Activated T-helper 1 cell treated with anti-CD3 and anti-CD28 coated beads, Interleukin-12 subunit alpha, Interleukin-12 subunit beta, Interleukin-2, Interleukin-4 antibody, amounts not matched to agents 30 ng/mL and 10 ng/mL and 1 ng/mL, durations not matched to agents 14 hours and 24 hours and 36 hours (primary cell): ENCODE measurements at regions not wholly inside any gene's neighbourhood (a gene's known extent, or its start where the extent isn't known, plus 50 kb on each side); places are given as distances from the start of the nearest gene placed in this dataset.

Experiments used
- DNase-seq: peaks from one replicate; pipeline ENCODE4 v3.0.0; 2021; ENCODE audit warnings: low spot score
- H3K27ac Mint-ChIP-seq: one replicate; pipeline ENCODE4 v1.8.0; 2021; ENCODE audit warnings: mild to moderate bottlenecking, mixed read lengths
- H3K27me3 Mint-ChIP-seq: one replicate; pipeline ENCODE4 v1.8.0; 2022; ENCODE audit warnings: mild to moderate bottlenecking, moderate library complexity, mixed read lengths; ENCODE audit not compliant: insufficient read depth
- H3K36me3 Mint-ChIP-seq: one replicate; pipeline ENCODE4 v1.8.0; 2021; ENCODE audit warnings: low read depth, mixed read lengths
- H3K4me1 Mint-ChIP-seq: one replicate; pipeline ENCODE4 v1.8.0; 2021; ENCODE audit warnings: low read depth, mixed read lengths
- H3K4me3 Mint-ChIP-seq: one replicate; pipeline ENCODE4 v1.8.0; 2021; ENCODE audit warnings: mild to moderate bottlenecking, moderate library complexity, mixed read lengths
- H3K9me3 Mint-ChIP-seq: one replicate; pipeline ENCODE4 v1.8.0; 2021; ENCODE audit warnings: mixed read lengths
- intact Hi-C: fragments of 100-400 bp; cut with micrococcal nuclease; formaldehyde crosslinking; loops from one replicate; pipeline ENCODE4 v1.15.1; 2024

DNA sequence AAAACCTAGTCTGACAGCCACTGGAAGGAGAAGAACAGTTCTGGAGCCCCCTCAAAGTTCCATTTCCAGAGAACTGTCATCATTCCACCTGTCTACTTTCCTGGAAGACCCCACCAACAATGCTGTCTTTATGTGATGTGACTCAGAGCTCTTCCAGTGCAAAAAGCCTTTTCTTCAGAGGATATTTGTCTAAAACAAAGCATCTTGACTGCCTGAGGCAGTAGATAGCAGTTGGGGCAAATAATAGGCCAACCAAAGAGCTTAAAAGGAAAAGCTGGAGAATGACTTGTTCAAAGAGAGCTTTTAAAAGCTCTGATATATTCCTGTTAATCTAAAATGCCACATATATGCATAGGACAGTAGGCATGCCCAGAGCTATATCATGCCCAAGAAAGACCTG, 62.6 kb downstream of the MIS18A start:
- no peaks in the 10 kb centered on the region for H3K4me1 Mint-ChIP-seq
- no peaks in the 10 kb centered on the region for H3K36me3 Mint-ChIP-seq
- peaks cover 4% of the 10 kb centered on the region for H3K9me3 Mint-ChIP-seq
- intact Hi-C loops: no loop called here
- H3K4me3 Mint-ChIP-seq: no peak overlapping the region
- peaks cover 9% of the 10 kb centered on the region for H3K27me3 Mint-ChIP-seq
- no peak overlapping the region for H3K27ac Mint-ChIP-seq
- DNase-seq: no peak

DNA sequence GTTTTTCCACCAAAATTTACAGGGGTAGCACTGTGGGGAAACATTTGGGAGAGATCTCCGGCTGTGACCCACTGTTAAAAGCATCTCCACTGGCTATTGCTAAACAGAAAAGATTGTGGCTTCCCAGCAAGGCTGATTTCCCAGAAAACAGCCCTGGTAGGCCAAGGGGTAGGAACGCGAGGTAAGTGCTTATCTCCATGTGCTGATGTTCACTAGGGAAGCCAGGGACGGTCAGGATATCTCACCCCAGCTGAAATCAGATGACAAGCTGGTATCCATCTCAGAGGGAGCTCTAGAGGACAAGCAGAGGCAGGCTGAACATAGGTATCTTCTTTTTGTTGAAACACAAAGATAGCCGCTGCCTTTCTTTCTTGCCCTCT, 63.6 kb downstream of the MIS18A start:
- H3K4me1 Mint-ChIP-seq: no peaks in the 10 kb centered on the region
- H3K36me3 Mint-ChIP-seq: no peaks in the 10 kb centered on the region
- no peak for DNase-seq
- peaks cover 8% of the 10 kb centered on the region for H3K27me3 Mint-ChIP-seq
- H3K4me3 Mint-ChIP-seq: no peak overlapping the region
- intact Hi-C loops: no loop called here
- H3K27ac Mint-ChIP-seq: no peak overlapping the region
- no peaks in the 10 kb centered on the region for H3K9me3 Mint-ChIP-seq

DNA sequence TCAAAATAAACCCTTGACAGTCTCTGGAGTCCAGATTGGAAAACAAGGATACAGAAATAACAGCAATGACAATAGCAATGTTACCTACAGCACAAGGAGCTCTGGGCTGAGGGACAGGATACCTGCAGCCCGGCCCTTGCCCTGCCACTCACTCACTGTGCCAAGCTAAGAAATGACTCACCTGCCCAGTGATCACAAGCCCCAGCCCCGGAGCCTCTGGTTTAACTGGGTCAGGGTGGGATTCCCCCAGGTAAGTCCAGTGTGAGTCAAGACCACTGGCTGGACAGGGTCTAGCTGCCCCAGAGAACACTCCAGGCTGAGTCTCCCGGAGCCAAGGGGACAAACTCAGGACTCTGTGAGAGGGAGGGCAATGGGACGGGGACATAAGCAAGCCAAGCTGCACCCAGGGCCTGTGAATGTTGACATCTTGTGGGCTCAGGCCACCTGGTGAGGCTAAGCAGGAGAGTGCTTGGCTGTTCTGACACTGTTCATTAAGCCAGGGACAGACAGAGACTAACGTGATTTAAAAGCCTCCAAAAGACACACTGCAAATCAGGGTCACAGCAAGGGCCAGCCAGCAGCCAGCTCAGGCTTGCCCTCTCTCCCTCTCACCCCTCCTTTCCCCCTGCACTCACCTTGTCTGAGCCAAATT, 64.1 kb downstream of the MIS18A start:
- Mint-ChIP-seq H3K36me3 (no peaks in the 10 kb centered on the region), H3K27ac (no peak overlapping the region), H3K9me3 (no peaks in the 10 kb centered on the region), H3K4me3 (no peak overlapping the region), H3K4me1 (no peaks in the 10 kb centered on the region), H3K27me3 (peaks cover 7% of the 10 kb centered on the region)
- DNase-seq: no peak
- intact Hi-C loops: no loop called here

DNA sequence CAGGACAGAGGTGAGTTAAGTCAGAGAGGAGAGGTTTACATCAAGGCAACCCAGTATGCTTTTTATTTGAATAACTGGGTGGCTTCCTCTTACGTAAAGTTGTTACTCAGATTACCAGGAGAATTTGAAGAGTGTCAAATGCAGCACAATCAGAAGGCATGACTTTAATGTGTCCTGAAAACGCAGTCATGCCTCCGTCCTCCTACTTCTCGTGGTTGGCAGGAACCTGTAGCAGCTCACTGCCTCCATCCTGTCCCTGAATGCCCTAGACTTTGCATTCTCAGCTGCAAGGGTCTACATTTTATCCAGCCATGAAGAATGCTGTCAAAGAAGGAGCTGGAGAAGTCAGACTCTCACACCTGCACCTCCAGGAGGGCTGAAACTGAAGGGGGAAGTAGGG, 66.7 kb downstream of the MIS18A start:
- no peaks in the 10 kb centered on the region for H3K36me3 Mint-ChIP-seq
- DNase-seq: no peak
- H3K9me3 Mint-ChIP-seq: no peaks in the 10 kb centered on the region
- H3K27me3 Mint-ChIP-seq: peaks cover 3% of the 10 kb centered on the region
- H3K4me1 Mint-ChIP-seq: no peaks in the 10 kb centered on the region
- intact Hi-C loops: no loop called here
- no peak overlapping the region for H3K4me3 Mint-ChIP-seq
- H3K27ac Mint-ChIP-seq: no peak overlapping the region

DNA sequence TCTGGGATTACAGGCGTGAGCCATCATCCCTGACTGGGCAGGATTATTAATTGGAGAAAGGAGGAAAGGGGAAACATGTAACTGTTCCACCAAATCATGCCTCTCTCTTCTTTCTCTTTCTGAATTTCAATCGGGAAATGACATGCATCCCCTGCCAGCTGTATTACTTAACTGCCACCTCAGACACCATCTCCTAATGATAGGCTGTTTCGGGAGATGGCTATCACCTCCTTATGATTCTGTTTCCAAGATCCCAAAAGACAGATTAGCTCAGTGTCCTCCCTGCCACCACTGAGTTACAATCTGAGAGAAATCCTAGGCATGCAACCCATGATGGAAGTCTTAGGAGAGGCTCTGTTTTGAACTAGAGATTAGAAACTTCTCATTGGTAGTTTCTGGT, 67.5 kb downstream of the MIS18A start:
- no peak for DNase-seq
- Mint-ChIP-seq H3K36me3 (no peaks in the 10 kb centered on the region), H3K4me3 (no peak overlapping the region), H3K9me3 (no peaks in the 10 kb centered on the region), H3K27me3 (peaks cover 2% of the 10 kb centered on the region), H3K4me1 (no peaks in the 10 kb centered on the region), H3K27ac (no peak overlapping the region)
- intact Hi-C loops: no loop called here

DNA sequence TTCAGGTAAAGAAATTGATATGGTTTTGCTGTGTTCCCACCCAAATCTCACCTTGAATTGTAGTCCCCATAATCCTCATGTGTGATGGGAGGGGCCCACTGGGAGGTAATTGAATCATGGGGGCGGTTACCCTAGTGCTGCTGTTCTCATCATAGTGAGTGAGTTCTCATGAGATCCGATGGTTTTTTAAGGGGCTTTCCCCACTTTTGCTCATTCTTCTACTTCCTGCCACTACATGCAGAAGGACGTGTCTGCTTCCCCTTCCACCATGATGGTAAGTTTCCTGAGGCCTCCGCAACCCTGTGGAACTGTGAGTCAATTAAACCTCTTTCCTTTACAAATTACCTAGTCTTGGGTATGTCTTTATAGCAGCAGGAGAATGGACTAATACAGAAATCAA, 69.3 kb downstream of the MIS18A start:
- Mint-ChIP-seq H3K27ac (no peak overlapping the region), H3K36me3 (no peaks in the 10 kb centered on the region), H3K27me3 (peaks cover 2% of the 10 kb centered on the region), H3K4me1 (no peaks in the 10 kb centered on the region), H3K4me3 (no peak overlapping the region), H3K9me3 (no peaks in the 10 kb centered on the region)
- intact Hi-C loops: no loop called here
- DNase-seq: no peak

DNA sequence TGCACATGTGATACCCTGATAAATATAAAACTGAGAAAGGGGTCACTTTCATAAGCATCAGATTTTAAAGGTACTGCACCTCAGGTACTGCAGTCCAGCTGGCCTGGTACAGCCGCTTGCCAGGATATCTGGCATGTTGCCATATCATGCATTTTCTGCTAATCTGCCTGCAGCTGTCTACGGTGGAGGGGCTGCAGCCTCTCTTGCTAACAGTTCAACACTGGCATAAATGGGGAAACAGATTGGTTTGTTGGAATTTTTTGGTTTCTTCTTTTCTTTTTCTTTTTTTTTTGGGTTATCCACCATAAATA, 71.5 kb downstream of the MIS18A start:
- Mint-ChIP-seq H3K9me3 (no peaks in the 10 kb centered on the region), H3K27me3 (no peaks in the 10 kb centered on the region), H3K36me3 (no peaks in the 10 kb centered on the region), H3K4me3 (no peak overlapping the region), H3K27ac (no peak overlapping the region), H3K4me1 (no peaks in the 10 kb centered on the region)
- no peak for DNase-seq
- intact Hi-C loops: no loop called here

DNA sequence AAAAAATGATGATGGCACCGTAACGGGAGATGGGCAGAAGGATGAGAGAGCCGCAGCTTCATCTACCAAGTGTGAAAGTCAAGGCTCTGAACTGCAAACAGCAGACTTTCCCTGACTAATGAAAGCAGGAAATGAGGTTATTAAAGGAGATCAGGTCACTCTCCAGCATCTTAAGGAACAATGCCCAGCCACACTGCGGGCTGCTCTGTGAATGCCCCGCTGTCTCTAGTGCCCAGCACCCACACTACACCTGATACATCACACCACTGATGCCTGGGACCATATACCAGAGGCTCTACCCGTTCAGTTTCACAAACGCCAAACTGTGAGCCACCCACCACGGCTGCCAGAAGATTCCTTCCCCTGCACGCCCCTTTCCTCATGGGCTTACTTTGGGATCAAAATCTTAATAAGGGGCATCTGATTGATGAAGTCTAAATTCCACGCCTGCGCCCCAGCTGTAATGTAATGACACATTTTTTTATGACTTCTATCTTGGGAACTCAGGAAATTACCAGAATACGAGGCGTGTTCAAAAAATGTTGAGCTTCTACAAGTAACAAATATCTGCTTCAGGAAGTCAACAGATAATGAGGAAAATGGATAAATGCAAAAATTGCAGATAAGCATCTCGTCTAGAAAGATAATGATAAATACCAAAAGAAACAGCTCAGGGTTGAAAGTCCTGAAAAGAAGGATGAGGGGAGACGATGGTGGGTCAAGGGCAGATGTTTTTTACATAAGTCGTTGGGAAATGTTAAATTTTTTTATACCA, 72.0 kb downstream of the MIS18A start:
- Mint-ChIP-seq H3K36me3 (no peaks in the 10 kb centered on the region), H3K27ac (no peak overlapping the region), H3K27me3 (no peaks in the 10 kb centered on the region), H3K4me1 (no peaks in the 10 kb centered on the region), H3K9me3 (no peaks in the 10 kb centered on the region), H3K4me3 (no peak overlapping the region)
- DNase-seq: no peak
- intact Hi-C loops: no loop called here

DNA sequence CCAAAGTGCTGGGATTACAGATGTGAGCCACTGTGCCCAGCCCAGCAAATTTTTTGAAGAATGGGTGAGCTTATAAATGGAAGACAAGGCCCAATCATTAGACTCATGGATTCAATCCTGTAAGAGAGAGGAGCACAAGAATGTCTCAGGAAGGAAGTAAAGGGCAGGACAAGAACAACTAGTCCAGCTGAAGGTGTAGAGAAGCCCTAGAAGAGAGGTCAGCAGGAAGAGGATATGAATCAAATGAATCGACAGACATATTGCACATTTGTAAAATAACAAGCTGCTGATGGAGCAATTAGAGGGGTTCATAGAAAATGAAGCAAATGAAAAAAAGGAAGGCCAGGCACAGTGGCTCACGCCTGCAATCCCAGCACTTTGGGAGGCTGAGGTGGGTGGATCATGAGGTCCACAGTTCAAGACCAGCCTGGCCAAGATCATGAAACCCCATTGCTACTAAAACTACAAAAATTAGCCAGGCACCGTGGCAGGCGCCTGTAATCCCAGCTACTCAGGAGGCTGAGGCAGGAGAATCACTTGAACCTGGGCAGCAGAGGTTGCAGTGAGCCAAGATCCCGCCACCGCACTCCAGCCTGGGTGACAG, 74.9 kb downstream of the MIS18A start:
- no peak for DNase-seq
- intact Hi-C loops: no loop called here
- no peak overlapping the region for H3K4me3 Mint-ChIP-seq
- no peaks in the 10 kb centered on the region for H3K9me3 Mint-ChIP-seq
- H3K4me1 Mint-ChIP-seq: no peaks in the 10 kb centered on the region
- peaks cover 2% of the 10 kb centered on the region for H3K27me3 Mint-ChIP-seq
- no peak overlapping the region for H3K27ac Mint-ChIP-seq
- H3K36me3 Mint-ChIP-seq: no peaks in the 10 kb centered on the region

DNA sequence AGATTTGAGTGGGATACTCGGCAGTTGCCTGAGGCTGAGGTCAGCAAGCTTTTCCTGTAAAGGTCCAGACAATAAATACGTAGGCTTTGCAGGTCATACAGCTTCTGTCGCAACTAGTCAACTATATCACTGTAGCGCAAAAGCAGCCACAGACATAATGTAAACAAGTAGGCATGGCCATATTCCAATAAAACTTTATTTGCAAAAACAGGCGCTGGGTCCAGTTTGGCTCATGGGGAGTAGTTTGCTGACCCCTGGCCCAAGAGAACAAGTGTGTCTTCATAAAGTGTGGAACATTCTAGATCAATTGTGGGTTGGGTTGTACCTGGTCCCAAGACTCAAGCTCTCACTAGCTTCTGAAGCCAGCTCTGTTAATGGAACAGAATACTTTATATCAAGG, 78.8 kb downstream of the MIS18A start:
- H3K9me3 Mint-ChIP-seq: no peaks in the 10 kb centered on the region
- no peaks in the 10 kb centered on the region for H3K4me1 Mint-ChIP-seq
- H3K27me3 Mint-ChIP-seq: peaks cover 2% of the 10 kb centered on the region
- no peak overlapping the region for H3K27ac Mint-ChIP-seq
- no peaks in the 10 kb centered on the region for H3K36me3 Mint-ChIP-seq
- H3K4me3 Mint-ChIP-seq: no peak overlapping the region
- intact Hi-C loops: no loop called here
- no peak for DNase-seq

DNA sequence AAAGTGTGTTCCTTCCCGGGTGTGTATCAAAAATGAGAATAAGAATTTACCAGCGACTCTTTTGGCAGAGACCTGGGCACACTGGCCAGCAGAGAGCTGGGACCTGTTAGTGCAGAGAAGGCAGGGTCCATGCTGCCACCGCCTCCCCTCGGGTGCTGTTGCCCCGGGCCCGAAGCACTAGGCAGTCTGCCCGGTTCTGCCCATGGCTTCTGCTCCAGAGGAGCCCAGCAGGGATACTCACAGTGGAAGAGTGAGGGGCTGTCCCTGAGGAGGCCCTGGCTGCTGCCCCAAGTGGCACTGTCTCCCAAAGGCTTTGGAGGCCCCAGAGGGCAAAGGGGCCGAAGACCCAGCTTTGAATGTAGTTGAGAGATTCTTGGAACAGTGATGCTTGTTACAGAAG, 80.5 kb downstream of the MIS18A start:
- no peaks in the 10 kb centered on the region for H3K36me3 Mint-ChIP-seq
- H3K4me3 Mint-ChIP-seq: no peak overlapping the region
- intact Hi-C loops: no loop called here
- peaks cover 2% of the 10 kb centered on the region for H3K27me3 Mint-ChIP-seq
- H3K4me1 Mint-ChIP-seq: no peaks in the 10 kb centered on the region
- H3K9me3 Mint-ChIP-seq: no peaks in the 10 kb centered on the region
- no peak for DNase-seq
- no peak overlapping the region for H3K27ac Mint-ChIP-seq

DNA sequence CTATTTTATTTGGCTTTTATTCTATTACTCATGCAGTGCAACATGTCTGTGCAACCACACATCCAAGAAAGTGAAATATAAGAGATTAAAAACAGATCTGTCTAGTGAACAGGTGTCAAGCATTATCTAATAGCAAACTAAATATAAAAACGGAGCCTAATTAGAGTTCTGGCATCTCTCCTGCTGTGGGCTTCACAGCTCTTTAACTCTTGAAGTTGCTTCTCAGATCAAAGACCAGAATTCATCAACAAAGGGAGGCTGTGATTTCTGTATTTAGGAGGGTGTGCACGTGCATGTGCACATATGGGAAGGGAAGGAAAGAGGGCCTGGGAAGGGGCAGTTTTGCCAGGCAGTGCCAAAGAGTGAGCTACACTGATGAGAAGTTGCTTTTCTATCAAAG, 81.0 kb downstream of the MIS18A start:
- no peaks in the 10 kb centered on the region for H3K36me3 Mint-ChIP-seq
- H3K27me3 Mint-ChIP-seq: peaks cover 2% of the 10 kb centered on the region
- no peaks in the 10 kb centered on the region for H3K9me3 Mint-ChIP-seq
- H3K4me3 Mint-ChIP-seq: no peak overlapping the region
- no peak overlapping the region for H3K27ac Mint-ChIP-seq
- intact Hi-C loops: no loop called here
- H3K4me1 Mint-ChIP-seq: no peaks in the 10 kb centered on the region
- no peak for DNase-seq

DNA sequence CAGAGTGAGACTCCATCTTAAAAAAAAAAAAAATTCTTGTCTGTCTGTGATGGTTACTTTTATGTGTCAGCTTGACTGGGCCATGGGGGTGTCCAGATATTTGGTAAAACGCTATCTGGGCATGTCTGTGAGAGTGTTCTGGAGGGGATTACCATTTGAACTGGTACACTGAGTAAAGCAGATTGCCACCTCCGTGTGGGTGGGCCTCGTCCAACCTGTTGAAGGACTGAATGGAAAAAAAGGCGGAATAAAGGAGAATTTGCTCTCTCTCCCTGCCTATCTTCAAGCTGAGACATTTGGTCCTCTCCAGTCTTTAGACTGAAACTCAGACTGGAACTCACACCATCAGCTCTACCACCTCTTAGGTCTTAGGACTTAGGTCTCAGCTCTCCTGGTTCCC, 82.8 kb downstream of the MIS18A start:
- Mint-ChIP-seq H3K9me3 (no peaks in the 10 kb centered on the region), H3K27ac (no peak overlapping the region), H3K4me1 (no peaks in the 10 kb centered on the region), H3K4me3 (no peak overlapping the region), H3K36me3 (no peaks in the 10 kb centered on the region), H3K27me3 (no peaks in the 10 kb centered on the region)
- intact Hi-C loops: no loop called here
- no peak for DNase-seq
